HepG2 (cell line): ENCODE measurements at regions not wholly inside any gene's neighbourhood (a gene's known extent, or its start where the extent isn't known, plus 50 kb on each side); places are given as distances from the start of the nearest gene placed in this dataset.

Experiments
- ATAC-seq: fragments of 200-7000 bp; cut with Tn5 transposase; 3 replicates; pipeline ENCODE4 v1.9.1; 2020; ENCODE audit warnings: mild to moderate bottlenecking, moderate library complexity
- BruUV-seq: library from RNA; stranded (reverse); fragments of 400-500 nt; replicated peaks from 2 replicates; lab custom pipeline; 2021; lab: Mats Ljungman, UMichigan
- CTCF ChIA-PET: fragments of 300-600 bp; formaldehyde crosslinking; extraction: SDS; loops from one replicate; lab custom pipeline; 2021; ENCODE audit warnings: low total read pairs, inconsistent platforms, low intra/inter-chr PET ratio; lab: Yijun Ruan, JAX
- POLR2A ChIA-PET: fragments of 350-600 bp; sonication (Branson Sonifier 250); formaldehyde crosslinking; loops from one replicate; lab custom pipeline; 2020; ENCODE audit warnings: antibody characterized with exemption, inconsistent platforms; lab: Yijun Ruan, JAX
- DNase-seq: peaks from one replicate; pipeline ENCODE4 v3.0.0-alpha.2; 2015; ENCODE audit warnings: low spot score
- FAIRE-seq: peaks from 3 replicates; lab custom pipeline; 2011; peaks lifted over from hg19 to GRCh38; lab: Jason Lieb, UNC
- H2AFZ ChIP-seq: one replicate; pipeline ENCODE4 v1.6.1; 2011; ENCODE audit warnings: low read length, inconsistent platforms
- H3K27ac ChIP-seq: fragments of 300-600 bp; 3 replicates; pipeline ENCODE4 v1.8.0; 2011; ENCODE audit warnings: mixed run types, mild to moderate bottlenecking, mixed read lengths, low read length, inconsistent platforms; ENCODE audit not compliant: insufficient read depth; ENCODE audit errors: extremely low read length
- H3K27me3 ChIP-seq, 2 experiments: fragments of 200-600 bp in 1 of 2; 2 replicates in 1 of 2; 3 replicates in 1 of 2; pipeline versions ENCODE4 v1.6.0 to v1.8.0; 2011; ENCODE audit warnings: low read length in 2 of 2, mild to moderate bottlenecking in 2 of 2, moderate library complexity in 2 of 2, inconsistent platforms in 1 of 2; ENCODE audit not compliant: insufficient read depth in 2 of 2, control insufficient read depth in 1 of 2
- H3K36me3 ChIP-seq, 2 experiments: fragments of 200-600 bp in 1 of 2; replicated peaks in 1 of 2; 2 replicates in 1 of 2; 3 replicates in 1 of 2; pipeline versions ENCODE4 v1.5.1 to v1.8.0; 2011; ENCODE audit warnings: low read length in 2 of 2, inconsistent platforms in 1 of 2; ENCODE audit not compliant: insufficient read depth in 2 of 2, control insufficient read depth in 1 of 2
- H3K4me1 ChIP-seq: 2 replicates; pipeline ENCODE4 v1.5.1; 2012; ENCODE audit warnings: low read length, inconsistent platforms; ENCODE audit not compliant: insufficient read depth
- H3K4me2 ChIP-seq: 2 replicates; pipeline ENCODE4 v1.6.0; 2011; ENCODE audit warnings: low read depth, low read length, inconsistent platforms
- H3K4me3 ChIP-seq, 3 experiments: fragments of 200-600 bp in 1 of 3; sonication (generic), shearing (Covaris generic) in 1 of 3; replicated peaks in 1 of 3; 2 replicates each; pipeline ENCODE4 v1.5.1; 2011 to 2016; ENCODE audit warnings: low read length in 3 of 3, inconsistent platforms in 2 of 3, low read depth in 2 of 3, mild to moderate bottlenecking in 2 of 3, control low read depth in 1 of 3, mixed read lengths in 1 of 3; ENCODE audit not compliant: insufficient read depth in 1 of 3
- H3K79me2 ChIP-seq: one replicate; pipeline ENCODE4 v1.6.1; 2011; ENCODE audit warnings: low read length, inconsistent platforms; ENCODE audit not compliant: insufficient read depth
- H3K9ac ChIP-seq: 2 replicates; pipeline ENCODE4 v1.6.0; 2011; ENCODE audit warnings: mild to moderate bottlenecking, low read depth, low read length, inconsistent platforms; ENCODE audit not compliant: insufficient read depth
- H3K9me3 ChIP-seq: 2 replicates; pipeline ENCODE4 v1.5.1; 2012; ENCODE audit warnings: mild to moderate bottlenecking, low read length
- H4K20me1 ChIP-seq: 2 replicates; pipeline ENCODE4 v1.6.0; 2011; ENCODE audit warnings: inconsistent platforms, mild to moderate bottlenecking, low read length, moderate library complexity; ENCODE audit not compliant: insufficient read depth
- ARNTL ChIP-seq: sonication (generic); formaldehyde crosslinking; IDR thresholded peaks from 2 replicates; pipeline ENCODE4 v1.4.0; 2020; ENCODE audit warnings: mild to moderate bottlenecking, missing genetic modification reagents
- CBX1 ChIP-seq: IDR thresholded peaks from one replicate; pipeline ENCODE4 v1.6.1; 2016; ENCODE audit warnings: antibody characterized with exemption, low read depth
- GZF1 ChIP-seq: sonication (generic); formaldehyde crosslinking; IDR thresholded peaks from 2 replicates; pipeline ENCODE4 v1.5.1; 2020; ENCODE audit warnings: mild to moderate bottlenecking, missing genetic modification reagents
- HES4 ChIP-seq: sonication (generic); formaldehyde crosslinking; IDR thresholded peaks from 2 replicates; pipeline ENCODE4 v1.9.0; 2021; ENCODE audit warnings: mild to moderate bottlenecking, missing genetic modification reagents, borderline replicate concordance
- MED1 ChIP-seq: sonication (generic); formaldehyde crosslinking; IDR thresholded peaks from 2 replicates; pipeline ENCODE4 v1.4.0; 2020; ENCODE audit warnings: missing genetic modification reagents
- MEF2D ChIP-seq: sonication (generic); formaldehyde crosslinking; IDR thresholded peaks from 2 replicates; pipeline ENCODE4 v1.5.1; 2020; ENCODE audit warnings: mild to moderate bottlenecking, missing genetic modification reagents
- NR1H2 ChIP-seq: sonication (generic); formaldehyde crosslinking; IDR thresholded peaks from 2 replicates; pipeline ENCODE4 v1.8.1; 2022; ENCODE audit warnings: low read depth, missing genetic modification reagents, borderline replicate concordance
- RBM22 ChIP-seq: fragments of 200-400 bp; formaldehyde crosslinking; optimal IDR thresholded peaks from 2 replicates; pipeline ENCODE3; 2017; ENCODE audit warnings: mild to moderate bottlenecking, low read length, moderate library complexity
- TFAP4 ChIP-seq: sonication (generic); IDR thresholded peaks from 2 replicates; pipeline ENCODE4 v1.6.1; 2016; ENCODE audit warnings: low read depth, borderline replicate concordance
- TFDP2 ChIP-seq: sonication (generic); formaldehyde crosslinking; IDR thresholded peaks from 2 replicates; pipeline ENCODE4 v1.4.0; 2020; ENCODE audit warnings: missing genetic modification reagents
- ZBTB40 ChIP-seq, 2 experiments: fragments of 450-650 bp in 1 of 2; sonication (generic) in 1 of 2; formaldehyde crosslinking in 1 of 2; IDR thresholded peaks; 2 replicates each; pipeline versions ENCODE4 v1.6.1 to v1.8.0; 2016 to 2022; ENCODE audit warnings: antibody characterized with exemption in 1 of 2, mild to moderate bottlenecking in 1 of 2, missing genetic modification reagents in 1 of 2
- ZNF282 ChIP-seq: fragments of 450-650 bp; IDR thresholded peaks from 2 replicates; pipeline ENCODE4 v1.6.1; 2018; ENCODE audit not compliant: partially characterized antibody
- ZNF3 ChIP-seq: IDR thresholded peaks from 2 replicates; pipeline ENCODE4 v1.7.0; 2017; ENCODE audit warnings: inconsistent platforms
- ZNF616 ChIP-seq: sonication (generic); formaldehyde crosslinking; IDR thresholded peaks from 2 replicates; pipeline ENCODE4 v1.5.0; 2020; ENCODE audit warnings: low read depth, mild to moderate bottlenecking, missing genetic modification reagents
- ZNF83 ChIP-seq: sonication (generic); formaldehyde crosslinking; IDR thresholded peaks from 2 replicates; pipeline ENCODE4 v1.4.0; 2020; ENCODE audit warnings: missing genetic modification reagents, mild to moderate bottlenecking, borderline replicate concordance
- ZSCAN20 ChIP-seq: sonication (generic); formaldehyde crosslinking; IDR thresholded peaks from 2 replicates; pipeline ENCODE4 v1.4.0; 2020; ENCODE audit warnings: missing genetic modification reagents, mild to moderate bottlenecking, borderline replicate concordance
- WGBS: methylation state at CpG from one replicate; pipeline ENCODE4 v1.1.6; 2017; ENCODE audit warnings: low lambda C conversion rate; 5-methylcytosine and 5-hydroxymethylcytosine counted together
- in situ Hi-C: cut with HindIII; loops from 2 replicates; pipeline ENCODE4 v1.10.0; 2017; ENCODE audit warnings: low pct_unique_long_range_greater_than_20kb; ENCODE audit not compliant: extremely low pct_ligation_motif_present
- intact Hi-C: fragments of 100-400 bp; cut with micrococcal nuclease; formaldehyde crosslinking; loops from one replicate; pipeline ENCODE4 v1.10.0; 2022; ENCODE audit not compliant: unreplicated experiment

GRCh38 chr12:127857661-127858060 lies 409.3 kb upstream of the TMEM132C start:
- ChIA-PET CTCF (no interaction called here), POLR2A (no interaction called here)
- FAIRE-seq (no peak), DNase-seq (no peak), ATAC-seq (no peak)
- no peak overlapping the region for H3K9ac ChIP-seq
- 14% methylated on average over 5 of the region's 5 CpGs for WGBS
- TF ChIP-seq ZBTB40 (IDR thresholded peaks at IDR 0.05): no peak
- TF ChIP-seq ZBTB40 (CRISPR knock-in tag; IDR thresholded peaks at IDR 0.05): no peak
- TF ChIP-seq ARNTL (CRISPR knock-in tag): no peak
- TF ChIP-seq NR1H2 (CRISPR knock-in tag): no peak
- TF ChIP-seq MED1 (CRISPR knock-in tag): no peak
- TF ChIP-seq CBX1: no peak
- TF ChIP-seq TFDP2 (CRISPR knock-in tag): no peak
- no peak for TF ChIP-seq ZNF616
- no peak for TF ChIP-seq ZNF83 (CRISPR knock-in tag)
- TF ChIP-seq HES4: no peak
- TF ChIP-seq ZNF282: no peak
- no peak for TF ChIP-seq GZF1 (CRISPR knock-in tag)
- no peak for TF ChIP-seq TFAP4
- no peak for TF ChIP-seq ZSCAN20
- no peak for TF ChIP-seq RBM22
- no peak for TF ChIP-seq ZNF3 (CRISPR knock-in tag)
- TF ChIP-seq MEF2D (CRISPR knock-in tag): no peak
- H3K4me3 ChIP-seq: no peak overlapping the region
- no peaks in the 10 kb centered on the region for H3K4me1 ChIP-seq
- intact Hi-C loops (no loop called here), in situ Hi-C loops (no loop called here)
- H3K9me3 ChIP-seq: peaks cover 39% of the 10 kb centered on the region; the same call in 1 of the 2 replicates
- no peak overlapping the region for H3K27ac ChIP-seq
- no peaks in the 10 kb centered on the region for H4K20me1 ChIP-seq
- H3K27me3 ChIP-seq: no peaks in the 10 kb centered on the region
- no peak overlapping the region for H3K4me2 ChIP-seq
- H3K79me2 ChIP-seq: no peaks in the 10 kb centered on the region
- no peaks in the 10 kb centered on the region for H3K36me3 ChIP-seq
- no TSS peak for BruUV-seq
- no peak overlapping the region for H2AFZ ChIP-seq
